WTC11 (cell line): ENCODE measurements at regions not wholly inside any gene's neighbourhood (a gene's known extent, or its start where the extent isn't known, plus 50 kb on each side); places are given as distances from the start of the nearest gene placed in this dataset.

Experiments
- NFYB ChIP-seq: sonication (generic); formaldehyde crosslinking; conservative IDR thresholded peaks from 2 replicates; pipeline ENCODE4 v1.8.0; 2022; ENCODE audit warnings: low read depth, missing genetic modification reagents
- TF ChIP-seq, protein P1 (sequence below): fragments of 200-600 bp; IDR thresholded peaks from 2 replicates; pipeline ENCODE4 v1.8.0; 2022; ENCODE audit warnings: antibody characterized with exemption
- TF ChIP-seq, protein P2 (sequence below): sonication (generic); formaldehyde crosslinking; IDR thresholded peaks from 2 replicates; pipeline ENCODE4 v1.8.1; 2022; ENCODE audit warnings: low read depth, mild to moderate bottlenecking, moderate library complexity, missing genetic modification reagents, borderline replicate concordance

DNA sequence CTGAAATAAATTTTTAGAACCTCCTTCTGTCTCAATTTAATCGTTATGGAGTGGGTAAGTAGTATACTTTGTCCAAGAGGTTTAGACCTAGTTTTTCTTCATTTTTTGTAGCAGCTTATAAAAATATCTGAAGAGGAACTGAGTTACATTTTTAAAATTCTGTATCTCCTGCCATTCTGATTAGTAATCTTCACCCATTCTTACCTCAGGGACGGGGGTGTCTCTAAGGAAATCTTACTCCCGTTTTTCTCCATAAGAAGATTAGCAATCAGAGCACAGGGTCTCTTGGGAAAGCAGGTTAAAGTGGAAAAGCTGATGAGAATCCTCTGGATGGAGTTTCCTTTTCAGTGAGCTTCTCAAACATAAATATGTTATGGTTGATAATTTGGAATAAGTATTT lies 259.3 kb upstream of the FAM83B start:
- TF ChIP-seq, protein P1, sequence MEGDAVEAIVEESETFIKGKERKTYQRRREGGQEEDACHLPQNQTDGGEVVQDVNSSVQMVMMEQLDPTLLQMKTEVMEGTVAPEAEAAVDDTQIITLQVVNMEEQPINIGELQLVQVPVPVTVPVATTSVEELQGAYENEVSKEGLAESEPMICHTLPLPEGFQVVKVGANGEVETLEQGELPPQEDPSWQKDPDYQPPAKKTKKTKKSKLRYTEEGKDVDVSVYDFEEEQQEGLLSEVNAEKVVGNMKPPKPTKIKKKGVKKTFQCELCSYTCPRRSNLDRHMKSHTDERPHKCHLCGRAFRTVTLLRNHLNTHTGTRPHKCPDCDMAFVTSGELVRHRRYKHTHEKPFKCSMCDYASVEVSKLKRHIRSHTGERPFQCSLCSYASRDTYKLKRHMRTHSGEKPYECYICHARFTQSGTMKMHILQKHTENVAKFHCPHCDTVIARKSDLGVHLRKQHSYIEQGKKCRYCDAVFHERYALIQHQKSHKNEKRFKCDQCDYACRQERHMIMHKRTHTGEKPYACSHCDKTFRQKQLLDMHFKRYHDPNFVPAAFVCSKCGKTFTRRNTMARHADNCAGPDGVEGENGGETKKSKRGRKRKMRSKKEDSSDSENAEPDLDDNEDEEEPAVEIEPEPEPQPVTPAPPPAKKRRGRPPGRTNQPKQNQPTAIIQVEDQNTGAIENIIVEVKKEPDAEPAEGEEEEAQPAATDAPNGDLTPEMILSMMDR: no peak
- no peak for TF ChIP-seq NFYB (CRISPR knock-in tag)
- TF ChIP-seq, protein P2, sequence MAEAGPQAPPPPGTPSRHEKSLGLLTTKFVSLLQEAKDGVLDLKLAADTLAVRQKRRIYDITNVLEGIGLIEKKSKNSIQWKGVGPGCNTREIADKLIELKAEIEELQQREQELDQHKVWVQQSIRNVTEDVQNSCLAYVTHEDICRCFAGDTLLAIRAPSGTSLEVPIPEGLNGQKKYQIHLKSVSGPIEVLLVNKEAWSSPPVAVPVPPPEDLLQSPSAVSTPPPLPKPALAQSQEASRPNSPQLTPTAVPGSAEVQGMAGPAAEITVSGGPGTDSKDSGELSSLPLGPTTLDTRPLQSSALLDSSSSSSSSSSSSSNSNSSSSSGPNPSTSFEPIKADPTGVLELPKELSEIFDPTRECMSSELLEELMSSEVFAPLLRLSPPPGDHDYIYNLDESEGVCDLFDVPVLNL: no peak
